IMR-90 (cell line): ENCODE measurements at regions not wholly inside any gene's neighbourhood (a gene's known extent, or its start where the extent isn't known, plus 50 kb on each side); places are given as distances from the start of the nearest gene placed in this dataset.

Experiments
- BHLHE40 ChIP-seq: fragments of 150-350 bp; IDR thresholded peaks from 2 replicates; pipeline ENCODE4 v1.6.1; 2016; ENCODE audit warnings: mild to moderate bottlenecking, low read depth, low read length
- FOS ChIP-seq: fragments of 150-350 bp; IDR thresholded peaks from 2 replicates; pipeline ENCODE4 v1.6.1; 2016; ENCODE audit warnings: low read depth, low read length
- MXI1 ChIP-seq: IDR thresholded peaks from 2 replicates; pipeline ENCODE4 v1.6.1; 2012; ENCODE audit warnings: low read depth, mild to moderate bottlenecking, low read length, moderate library complexity, borderline replicate concordance
- POLR2A ChIP-seq: IDR thresholded peaks from 2 replicates; pipeline ENCODE4 v1.6.1; 2012; ENCODE audit warnings: mild to moderate bottlenecking, low read depth, low read length
- RCOR1 ChIP-seq: IDR thresholded peaks from 2 replicates; pipeline ENCODE4 v1.6.1; 2012; ENCODE audit warnings: mild to moderate bottlenecking, low read length, improper control_type of control experiment; ENCODE audit not compliant: insufficient replicate concordance
- TF ChIP-seq, protein P1 (sequence below): conservative IDR thresholded peaks from 2 replicates; pipeline ENCODE4 v1.5.1; 2012; ENCODE audit warnings: mild to moderate bottlenecking, low read depth, low read length, improper control_type of control experiment

- TF ChIP-seq, protein P1, sequence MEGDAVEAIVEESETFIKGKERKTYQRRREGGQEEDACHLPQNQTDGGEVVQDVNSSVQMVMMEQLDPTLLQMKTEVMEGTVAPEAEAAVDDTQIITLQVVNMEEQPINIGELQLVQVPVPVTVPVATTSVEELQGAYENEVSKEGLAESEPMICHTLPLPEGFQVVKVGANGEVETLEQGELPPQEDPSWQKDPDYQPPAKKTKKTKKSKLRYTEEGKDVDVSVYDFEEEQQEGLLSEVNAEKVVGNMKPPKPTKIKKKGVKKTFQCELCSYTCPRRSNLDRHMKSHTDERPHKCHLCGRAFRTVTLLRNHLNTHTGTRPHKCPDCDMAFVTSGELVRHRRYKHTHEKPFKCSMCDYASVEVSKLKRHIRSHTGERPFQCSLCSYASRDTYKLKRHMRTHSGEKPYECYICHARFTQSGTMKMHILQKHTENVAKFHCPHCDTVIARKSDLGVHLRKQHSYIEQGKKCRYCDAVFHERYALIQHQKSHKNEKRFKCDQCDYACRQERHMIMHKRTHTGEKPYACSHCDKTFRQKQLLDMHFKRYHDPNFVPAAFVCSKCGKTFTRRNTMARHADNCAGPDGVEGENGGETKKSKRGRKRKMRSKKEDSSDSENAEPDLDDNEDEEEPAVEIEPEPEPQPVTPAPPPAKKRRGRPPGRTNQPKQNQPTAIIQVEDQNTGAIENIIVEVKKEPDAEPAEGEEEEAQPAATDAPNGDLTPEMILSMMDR: no peak
- TF ChIP-seq POLR2A (no peak), BHLHE40 (no peak), FOS (no peak), MXI1 (no peak), RCOR1 (no peak)
Measured at GRCh38 chr4:24404281-24404680, 180.1 kb downstream of the DHX15 start.
